ENCODE measurements at regions not wholly inside any gene's neighbourhood (a gene's known extent, or its start where the extent isn't known, plus 50 kb on each side); places are given as distances from the start of the nearest gene placed in this dataset.

- no peaks in the 10 kb centered on the region for H3K36me3 Mint-ChIP-seq (ENCODE audit: unreplicated experiment)
- H3K4me3 Mint-ChIP-seq (ENCODE audit: unreplicated experiment), result no peak overlapping the region
- no peak for TF ChIP-seq CTCF (IDR thresholded peaks at IDR 0.05)
- H3K27ac Mint-ChIP-seq (ENCODE audit: unreplicated experiment), result no peak overlapping the region
- peaks cover 4% of the 10 kb centered on the region for H3K9me3 Mint-ChIP-seq (ENCODE audit: unreplicated experiment)
- no peak for DNase-seq (ENCODE audit: extremely low spot score, unreplicated experiment)
- peaks cover 10% of the 10 kb centered on the region for H3K4me1 Mint-ChIP-seq (ENCODE audit: unreplicated experiment)
- no peaks in the 10 kb centered on the region for H3K27me3 Mint-ChIP-seq (ENCODE audit: unreplicated experiment)
Observed at GRCh38 chr12:88805286-88805685, 225.0 kb upstream of the KITLG start.

GRCh38 chr12:88802096-88802706 is 221.9 kb upstream of the KITLG start:
- no peak for DNase-seq (ENCODE audit: extremely low spot score, unreplicated experiment)
- no peaks in the 10 kb centered on the region for H3K36me3 Mint-ChIP-seq (ENCODE audit: unreplicated experiment)
- TF ChIP-seq CTCF (IDR thresholded peaks at IDR 0.05), result no peak
- no peak overlapping the region for H3K4me3 Mint-ChIP-seq (ENCODE audit: unreplicated experiment)
- peaks cover 10% of the 10 kb centered on the region for H3K4me1 Mint-ChIP-seq (ENCODE audit: unreplicated experiment)
- H3K27ac Mint-ChIP-seq (ENCODE audit: unreplicated experiment), result peak overlapping the region; percentile 31
- peaks cover 9% of the 10 kb centered on the region for H3K9me3 Mint-ChIP-seq (ENCODE audit: unreplicated experiment)
- no peaks in the 10 kb centered on the region for H3K27me3 Mint-ChIP-seq (ENCODE audit: unreplicated experiment)

DNA sequence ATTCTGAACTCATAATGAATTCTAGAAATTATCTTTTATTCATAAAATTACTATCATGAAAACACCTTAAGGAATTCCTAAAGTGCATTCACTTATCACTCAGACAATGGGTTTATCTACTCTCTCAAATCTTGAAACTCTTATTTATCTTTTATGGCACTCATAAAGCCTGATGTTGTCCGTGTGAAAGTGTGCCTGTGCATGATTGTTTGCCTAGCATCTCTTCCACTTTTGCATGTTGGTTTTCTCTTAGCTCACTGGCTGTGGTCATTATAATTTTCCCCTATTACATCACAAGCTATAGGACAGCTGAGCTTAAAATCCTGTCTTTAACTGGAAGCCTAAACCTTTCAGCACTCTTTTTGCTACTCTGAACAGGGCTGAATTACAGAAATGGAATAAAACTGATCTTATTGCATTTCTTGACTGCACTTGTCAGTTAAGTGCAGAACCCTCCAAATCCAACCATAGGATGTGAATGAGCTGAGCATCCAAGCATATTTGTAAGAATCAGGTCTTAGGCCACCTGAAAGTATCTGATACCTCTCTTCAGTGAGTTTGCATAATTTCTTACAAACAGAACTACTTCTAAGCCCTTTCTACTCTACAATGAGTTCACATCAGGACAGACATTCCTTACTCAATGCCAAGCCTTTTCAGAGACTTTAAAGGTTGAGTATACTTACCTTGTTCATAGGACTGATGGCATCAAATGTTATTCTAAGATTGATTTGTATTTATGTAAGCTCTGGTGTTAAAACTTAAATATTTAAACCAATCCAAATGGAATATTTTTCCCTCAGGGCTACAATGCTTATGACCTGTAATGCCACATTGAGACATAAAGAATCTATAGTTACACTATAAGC is 221.2 kb upstream of the KITLG start:
- H3K36me3 Mint-ChIP-seq (ENCODE audit: unreplicated experiment), result no peaks in the 10 kb centered on the region
- H3K4me1 Mint-ChIP-seq (ENCODE audit: unreplicated experiment), result peaks cover 10% of the 10 kb centered on the region
- TF ChIP-seq CTCF (IDR thresholded peaks at IDR 0.05), result no peak
- H3K9me3 Mint-ChIP-seq (ENCODE audit: unreplicated experiment), result peaks cover 9% of the 10 kb centered on the region
- no peaks in the 10 kb centered on the region for H3K27me3 Mint-ChIP-seq (ENCODE audit: unreplicated experiment)
- peak overlapping the region; percentile 31 for H3K27ac Mint-ChIP-seq (ENCODE audit: unreplicated experiment)
- DNase-seq (ENCODE audit: extremely low spot score, unreplicated experiment), result no peak
- no peak overlapping the region for H3K4me3 Mint-ChIP-seq (ENCODE audit: unreplicated experiment)

GRCh38 chr12:88793096-88793495 is 212.8 kb upstream of the KITLG start:
- H3K9me3 Mint-ChIP-seq (ENCODE audit: unreplicated experiment), result peaks cover 28% of the 10 kb centered on the region

More at GRCh38 chr12:88793096-88793495, 212.8 kb upstream of the KITLG start:
- Mint-ChIP-seq H3K4me1 (ENCODE audit: unreplicated experiment) (no peaks in the 10 kb centered on the region), H3K36me3 (ENCODE audit: unreplicated experiment) (no peaks in the 10 kb centered on the region), H3K27ac (ENCODE audit: unreplicated experiment) (no peak overlapping the region), H3K27me3 (ENCODE audit: unreplicated experiment) (no peaks in the 10 kb centered on the region), H3K4me3 (ENCODE audit: unreplicated experiment) (no peak overlapping the region)
- DNase-seq (ENCODE audit: extremely low spot score, unreplicated experiment), result no peak
- no peak for TF ChIP-seq CTCF (IDR thresholded peaks at IDR 0.05)
